Vagina (tissue), 2 donors: ENCODE measurements at regions not wholly inside any gene's neighbourhood (a gene's known extent, or its start where the extent isn't known, plus 50 kb on each side); places are given as distances from the start of the nearest gene placed in this dataset.

Experiments
- POLR2A ChIP-seq, 2 donors: fragments of 450-650 bp; IDR thresholded peaks; one replicate each; pipeline ENCODE4 v1.6.1; 2017; ENCODE audit warnings: antibody characterized with exemption in 2 of 2, mild to moderate bottlenecking in 2 of 2, moderate library complexity in 2 of 2
- TF ChIP-seq, protein P1 (sequence below), 3 experiments: fragments of 450-650 bp in 2 of 3; fragments of 200-600 bp in 1 of 3; sonication (generic) in 1 of 3; IDR thresholded peaks; one replicate each; pipeline ENCODE4 v1.5.1; 2017 to 2019; ENCODE audit warnings: antibody characterized with exemption in 3 of 3, mild to moderate bottlenecking in 2 of 3, moderate library complexity in 2 of 3

DNA sequence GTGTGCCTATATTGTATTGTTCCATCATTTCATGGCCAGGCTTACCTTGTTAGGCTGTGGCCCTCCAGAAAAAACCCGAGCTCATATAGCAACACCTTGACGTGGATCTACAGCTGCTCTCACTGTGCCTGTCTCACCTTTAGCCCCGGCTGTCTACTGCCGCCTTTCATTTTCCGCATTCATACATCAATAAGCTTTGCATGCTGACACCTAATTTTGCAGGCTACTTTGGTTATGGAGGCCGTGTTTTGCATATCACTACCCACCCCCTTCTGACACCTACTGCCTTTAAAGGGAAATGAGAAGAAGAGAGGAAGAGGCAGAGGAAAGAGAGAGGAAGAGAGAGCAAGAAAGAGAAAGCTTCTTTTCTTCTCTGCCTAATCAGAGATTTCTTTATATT is 702.9 kb downstream of the BCL11A start:
- TF ChIP-seq POLR2A (IDR thresholded peaks at IDR 0.05): no peak
- TF ChIP-seq, protein P1, sequence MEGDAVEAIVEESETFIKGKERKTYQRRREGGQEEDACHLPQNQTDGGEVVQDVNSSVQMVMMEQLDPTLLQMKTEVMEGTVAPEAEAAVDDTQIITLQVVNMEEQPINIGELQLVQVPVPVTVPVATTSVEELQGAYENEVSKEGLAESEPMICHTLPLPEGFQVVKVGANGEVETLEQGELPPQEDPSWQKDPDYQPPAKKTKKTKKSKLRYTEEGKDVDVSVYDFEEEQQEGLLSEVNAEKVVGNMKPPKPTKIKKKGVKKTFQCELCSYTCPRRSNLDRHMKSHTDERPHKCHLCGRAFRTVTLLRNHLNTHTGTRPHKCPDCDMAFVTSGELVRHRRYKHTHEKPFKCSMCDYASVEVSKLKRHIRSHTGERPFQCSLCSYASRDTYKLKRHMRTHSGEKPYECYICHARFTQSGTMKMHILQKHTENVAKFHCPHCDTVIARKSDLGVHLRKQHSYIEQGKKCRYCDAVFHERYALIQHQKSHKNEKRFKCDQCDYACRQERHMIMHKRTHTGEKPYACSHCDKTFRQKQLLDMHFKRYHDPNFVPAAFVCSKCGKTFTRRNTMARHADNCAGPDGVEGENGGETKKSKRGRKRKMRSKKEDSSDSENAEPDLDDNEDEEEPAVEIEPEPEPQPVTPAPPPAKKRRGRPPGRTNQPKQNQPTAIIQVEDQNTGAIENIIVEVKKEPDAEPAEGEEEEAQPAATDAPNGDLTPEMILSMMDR (IDR thresholded peaks at IDR 0.05): no peak
